Gastrocnemius medialis (tissue), 4 donors: ENCODE measurements at regions not wholly inside any gene's neighbourhood (a gene's known extent, or its start where the extent isn't known, plus 50 kb on each side); places are given as distances from the start of the nearest gene placed in this dataset.

Experiments used
- ATAC-seq, 2 donors: fragments of 150-250 bp; one replicate each; pipeline ENCODE4 v1.9.1; 2016
- DNase-seq, 2 donors: peaks; one replicate each; pipeline ENCODE4 v3.0.0-alpha.2; 2019
- H3K27ac ChIP-seq, 4 donors: fragments of 200-600 bp; sonication (generic); 1 replicate in 1 of 4; 2 replicates in 3 of 4; pipeline ENCODE4 v1.5.1; 2016 to 2018; ENCODE audit warnings: mild to moderate bottlenecking in 2 of 4, moderate library complexity in 1 of 4
- H3K27me3 ChIP-seq, 3 donors: fragments of 200-600 bp; sonication (generic) in 2 of 3; 1 replicate in 1 of 3; 2 replicates in 2 of 3; pipeline versions ENCODE4 v1.5.1 to v1.6.0; 2016 to 2019; ENCODE audit warnings: mild to moderate bottlenecking in 1 of 3, moderate library complexity in 1 of 3
- H3K36me3 ChIP-seq, 2 donors: fragments of 200-600 bp; sonication (generic) in 1 of 2; one replicate each; pipeline ENCODE4 v1.5.1; 2017 to 2018
- H3K4me1 ChIP-seq, 2 donors: fragments of 200-600 bp; sonication (generic) in 1 of 2; one replicate each; pipeline ENCODE4 v1.5.1; 2016 to 2017; ENCODE audit warnings: mild to moderate bottlenecking in 2 of 2
- H3K4me3 ChIP-seq, 4 donors: fragments of 200-600 bp; sonication (generic) in 3 of 4; 1 replicate in 1 of 4; 2 replicates in 3 of 4; pipeline ENCODE4 v1.5.1; 2016 to 2019; ENCODE audit warnings: mild to moderate bottlenecking in 2 of 4
- H3K9me3 ChIP-seq, 3 donors: fragments of 200-600 bp; sonication (generic) in 2 of 3; 1 replicate in 1 of 3; 2 replicates in 2 of 3; pipeline ENCODE4 v1.5.1; 2016 to 2019
- CTCF ChIP-seq, 5 experiments: fragments of 450-650 bp in 3 of 5; fragments of 200-600 bp in 2 of 5; sonication (generic) in 2 of 5; IDR thresholded peaks in 4 of 5; conservative IDR thresholded peaks in 1 of 5; 1 replicate in 4 of 5; 2 replicates in 1 of 5; pipeline ENCODE4 v1.5.1; 2016 to 2019; ENCODE audit warnings: antibody characterized with exemption in 5 of 5, mild to moderate bottlenecking in 3 of 5, moderate library complexity in 3 of 5
- POLR2A ChIP-seq, 2 donors: fragments of 450-650 bp; IDR thresholded peaks; one replicate each; pipeline ENCODE4 v1.6.1; 2017; ENCODE audit warnings: antibody characterized with exemption in 2 of 2, mild to moderate bottlenecking in 2 of 2, moderate library complexity in 2 of 2
- in situ Hi-C, 4 donors: fragments of 200-750 bp; cut with MboI; loops; one replicate each; pipeline versions ENCODE4 v1.15.0 to v1.8.0; 2017; ENCODE audit warnings: low sequenced_read_pairs in 4 of 4
- intact Hi-C: fragments of 100-400 bp; cut with DNase I; formaldehyde crosslinking; loops from one replicate; pipeline ENCODE4 v1.15.1; 2023; ENCODE audit warnings: low total_unique reads

- no peaks in the 10 kb centered on the region for H3K36me3 ChIP-seq
- intact Hi-C loops (no loop called here), in situ Hi-C loops (no loop called here)
- H3K27me3 ChIP-seq = peaks cover 0 to 10% (median 0%) of the 10 kb centered on the region in 3 donors
- no peak overlapping the region for H3K27ac ChIP-seq
- TF ChIP-seq CTCF (IDR thresholded peaks at IDR 0.05 in 4 of 5, conservative IDR thresholded peaks at IDR 0.05 in 1 of 5) (no peak), POLR2A (IDR thresholded peaks at IDR 0.05) (no peak)
- no peak overlapping the region for H3K4me3 ChIP-seq
- H3K9me3 ChIP-seq = no peaks in the 10 kb centered on the region
- ATAC-seq (no peak), DNase-seq (no peak)
- H3K4me1 ChIP-seq = no peaks in the 10 kb centered on the region
These were observed 112.0 kb upstream of the MTNR1B start for GRCh38 chr11:92857407-92857806.

- intact Hi-C loops = no loop called here
- Histone ChIP-seq H3K36me3 (no peaks in the 10 kb centered on the region), H3K27me3 (peaks cover 0 to 10% (median 0%) of the 10 kb centered on the region in 3 donors), H3K4me1 (no peaks in the 10 kb centered on the region), H3K9me3 (no peaks in the 10 kb centered on the region), H3K27ac (no peak overlapping the region), H3K4me3 (no peak overlapping the region)
- TF ChIP-seq CTCF (IDR thresholded peaks at IDR 0.05 in 4 of 5, conservative IDR thresholded peaks at IDR 0.05 in 1 of 5) (no peak), POLR2A (IDR thresholded peaks at IDR 0.05) (no peak)
- ATAC-seq (no peak), DNase-seq (no peak)
- in situ Hi-C loops = no loop called here
These were observed 110.2 kb upstream of the MTNR1B start for GRCh38 chr11:92859156-92859690.

- intact Hi-C loops = no loop called here
- Histone ChIP-seq H3K4me1 (no peaks in the 10 kb centered on the region), H3K36me3 (no peaks in the 10 kb centered on the region), H3K27ac (no peak overlapping the region), H3K9me3 (no peaks in the 10 kb centered on the region), H3K4me3 (no peak overlapping the region), H3K27me3 (peaks cover 0 to 10% (median 0%) of the 10 kb centered on the region in 3 donors)
- TF ChIP-seq CTCF (IDR thresholded peaks at IDR 0.05 in 4 of 5, conservative IDR thresholded peaks at IDR 0.05 in 1 of 5) = no peak
- no peak for TF ChIP-seq POLR2A (IDR thresholded peaks at IDR 0.05)
- DNase-seq = no peak
- in situ Hi-C loops = no loop called here
- ATAC-seq = no peak
These were observed 107.8 kb upstream of the MTNR1B start for GRCh38 chr11:92861634-92862033.

GRCh38 chr11:92865352-92865751 is 104.1 kb upstream of the MTNR1B start:
- TF ChIP-seq POLR2A (IDR thresholded peaks at IDR 0.05) = no peak
- TF ChIP-seq CTCF (IDR thresholded peaks at IDR 0.05 in 4 of 5, conservative IDR thresholded peaks at IDR 0.05 in 1 of 5) = no peak
- in situ Hi-C loops = no loop called here
- no peaks in the 10 kb centered on the region for H3K4me1 ChIP-seq
- no peaks in the 10 kb centered on the region for H3K27me3 ChIP-seq
- no peak overlapping the region for H3K27ac ChIP-seq
- no peaks in the 10 kb centered on the region for H3K36me3 ChIP-seq
- intact Hi-C loops = no loop called here
- peak in 1 of 2 donors; percentile 36 for ATAC-seq
- no peak overlapping the region for H3K4me3 ChIP-seq
- no peaks in the 10 kb centered on the region for H3K9me3 ChIP-seq
- DNase-seq = no peak

- intact Hi-C loops = no loop called here
- in situ Hi-C loops = no loop called here
- no peaks in the 10 kb centered on the region for H3K27me3 ChIP-seq
These were observed 102.7 kb upstream of the MTNR1B start for GRCh38 chr11:92866679-92867282.

More at GRCh38 chr11:92866679-92867282, 102.7 kb upstream of the MTNR1B start:
- TF ChIP-seq POLR2A (IDR thresholded peaks at IDR 0.05) (no peak), CTCF (IDR thresholded peaks at IDR 0.05 in 4 of 5, conservative IDR thresholded peaks at IDR 0.05 in 1 of 5) (no peak)
- H3K4me1 ChIP-seq = no peaks in the 10 kb centered on the region
- no peaks in the 10 kb centered on the region for H3K36me3 ChIP-seq
- H3K9me3 ChIP-seq = no peaks in the 10 kb centered on the region
- DNase-seq (no peak), ATAC-seq (no peak)
- no peak overlapping the region for H3K27ac ChIP-seq
- no peak overlapping the region for H3K4me3 ChIP-seq
